ENCODE measurements at regions not wholly inside any gene's neighbourhood (a gene's known extent, or its start where the extent isn't known, plus 50 kb on each side); places are given as distances from the start of the nearest gene placed in this dataset.
"Not testable (repeated sequence)": the region's sequence is repeated elsewhere in the genome, so short reads cannot be mapped to it uniquely, and the experiment has no call there.

DNA sequence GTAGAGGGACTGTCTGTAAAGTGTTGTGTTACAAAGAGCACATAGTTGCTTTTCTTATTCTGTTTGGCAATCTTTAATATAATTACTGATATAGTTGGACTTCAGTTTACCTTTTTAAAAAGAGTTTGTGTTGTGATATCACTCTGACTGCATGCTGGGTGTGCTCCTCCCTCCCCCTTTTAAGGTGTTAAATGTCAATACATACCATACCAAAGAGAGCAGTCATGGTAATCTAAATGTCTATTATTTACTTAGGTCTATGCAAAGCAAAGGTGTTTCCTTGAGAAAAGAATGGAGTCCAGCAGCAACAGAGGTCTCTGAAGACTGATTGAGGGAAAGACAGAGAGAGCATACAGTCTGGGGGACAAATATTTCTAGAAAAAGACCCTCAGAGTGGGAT lies 275.1 kb upstream of the NRP1 start:
- Histone ChIP-seq H3K36me3 (no peaks in the 10 kb centered on the region), H3K27ac (no peak overlapping the region), H4K20me1 (no peaks in the 10 kb centered on the region), H3K9ac (no peak overlapping the region), H3K4me3 (no peak overlapping the region), H3K4me1 (no peaks in the 10 kb centered on the region), H3K27me3 (no peaks in the 10 kb centered on the region), H3K9me3 (peaks cover 13% of the 10 kb centered on the region), H3K4me2 (no peak overlapping the region)
- no peak for TF ChIP-seq Cebpa-rat (IDR thresholded peaks at IDR 0.05)

DNA sequence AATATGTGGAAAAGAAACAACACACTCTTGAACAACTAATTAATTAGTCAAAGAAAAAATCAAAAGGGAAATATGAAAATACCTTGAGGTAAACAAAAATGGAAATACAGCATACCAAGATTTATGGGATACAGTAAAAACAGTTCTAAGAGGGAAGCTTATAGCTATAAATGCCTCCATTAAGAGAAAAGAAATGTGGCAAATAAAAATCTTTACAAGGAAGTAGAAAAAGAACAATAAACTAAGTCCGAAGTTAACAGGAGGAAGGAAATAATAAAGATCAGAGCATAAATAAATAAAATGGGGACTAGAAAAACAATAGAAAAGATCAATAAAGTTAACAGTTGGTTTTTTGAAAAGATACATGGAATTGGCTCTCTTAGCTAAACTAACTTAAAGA lies 267.8 kb upstream of the NRP1 start:
- Histone ChIP-seq H4K20me1 (no peaks in the 10 kb centered on the region), H3K9ac (no peak overlapping the region), H3K4me1 (no peaks in the 10 kb centered on the region), H3K4me2 (no peak overlapping the region), H3K4me3 (no peak overlapping the region), H3K27me3 (no peaks in the 10 kb centered on the region), H3K9me3 (peaks cover 12% of the 10 kb centered on the region), H3K27ac (no peak overlapping the region), H3K36me3 (no peaks in the 10 kb centered on the region)
- TF ChIP-seq Cebpa-rat (IDR thresholded peaks at IDR 0.05): no peak

DNA sequence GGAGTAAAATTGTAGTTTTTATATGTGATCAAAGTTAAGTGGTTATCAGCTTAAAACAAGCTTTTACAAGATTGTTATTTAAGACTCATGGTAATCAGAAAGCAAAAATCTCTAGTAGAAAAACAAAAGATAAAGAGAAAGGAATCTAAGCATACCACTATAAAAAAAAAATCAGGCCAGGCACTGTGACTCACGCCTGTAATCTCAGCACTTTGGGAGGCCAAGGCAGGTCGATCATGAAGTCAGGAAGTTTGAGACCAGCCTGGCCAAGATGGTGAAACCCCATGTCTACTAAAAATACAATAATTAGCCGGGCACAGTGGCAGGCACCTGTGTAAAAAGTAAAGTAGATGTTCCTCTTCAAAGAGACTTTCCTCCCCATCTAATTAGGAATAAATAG lies 265.9 kb upstream of the NRP1 start:
- Histone ChIP-seq H3K27ac (no peak overlapping the region), H4K20me1 (no peaks in the 10 kb centered on the region), H3K4me3 (no peak overlapping the region), H3K9ac (no peak overlapping the region), H3K4me1 (no peaks in the 10 kb centered on the region), H3K27me3 (no peaks in the 10 kb centered on the region), H3K36me3 (no peaks in the 10 kb centered on the region), H3K4me2 (no peak overlapping the region), H3K9me3 (peaks cover 12% of the 10 kb centered on the region)
- no peak for TF ChIP-seq Cebpa-rat (IDR thresholded peaks at IDR 0.05)

DNA sequence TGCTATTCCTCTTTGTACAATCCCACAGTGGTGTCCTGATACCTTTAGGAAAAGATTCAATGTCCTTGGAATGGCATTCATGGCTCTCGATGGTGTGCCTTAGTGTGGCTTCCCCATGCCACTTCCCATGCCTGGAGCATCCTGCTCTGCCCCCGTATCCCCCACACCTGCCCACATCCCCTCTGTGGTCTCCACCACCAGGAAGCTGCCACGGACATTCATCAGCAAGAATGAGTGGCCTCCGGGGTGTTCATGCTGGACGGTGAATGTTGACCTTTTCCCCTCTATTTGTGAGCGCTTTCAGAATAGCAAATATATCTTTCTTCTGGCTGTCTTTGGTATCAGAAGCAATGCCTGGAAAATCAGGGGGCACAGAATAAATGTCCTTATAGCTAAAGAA lies 262.0 kb upstream of the NRP1 start:
- Histone ChIP-seq H3K9ac (no peak overlapping the region), H4K20me1 (no peaks in the 10 kb centered on the region), H3K9me3 (peaks cover 12% of the 10 kb centered on the region), H3K4me2 (no peak overlapping the region), H3K4me3 (no peak overlapping the region), H3K27me3 (no peaks in the 10 kb centered on the region), H3K27ac (no peak overlapping the region), H3K36me3 (no peaks in the 10 kb centered on the region), H3K4me1 (no peaks in the 10 kb centered on the region)
- no peak for TF ChIP-seq Cebpa-rat (IDR thresholded peaks at IDR 0.05)

DNA sequence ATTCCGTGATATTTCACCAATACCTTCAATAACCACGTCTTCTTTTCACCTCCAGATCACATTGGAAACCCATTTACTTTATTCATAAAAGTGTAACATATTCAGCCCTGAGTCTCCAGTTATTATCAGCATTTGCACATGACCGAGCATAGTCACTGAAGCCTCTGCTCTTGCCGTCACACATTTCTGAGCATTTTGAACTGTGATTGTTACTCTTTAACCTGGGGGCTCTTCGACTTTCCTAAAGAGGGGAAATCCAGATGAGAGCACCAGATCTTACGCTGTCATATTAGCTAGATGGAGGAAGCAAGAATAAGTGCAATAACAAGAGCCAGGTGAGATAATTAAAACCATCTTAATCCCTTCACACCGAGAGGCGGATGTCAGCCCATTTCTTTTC lies 260.0 kb upstream of the NRP1 start:
- Histone ChIP-seq H4K20me1 (no peaks in the 10 kb centered on the region), H3K9ac (no peak overlapping the region), H3K4me3 (no peak overlapping the region), H3K27me3 (no peaks in the 10 kb centered on the region), H3K4me1 (no peaks in the 10 kb centered on the region), H3K4me2 (no peak overlapping the region), H3K9me3 (peaks cover 9% of the 10 kb centered on the region), H3K27ac (no peak overlapping the region), H3K36me3 (no peaks in the 10 kb centered on the region)
- TF ChIP-seq Cebpa-rat (IDR thresholded peaks at IDR 0.05): no peak

DNA sequence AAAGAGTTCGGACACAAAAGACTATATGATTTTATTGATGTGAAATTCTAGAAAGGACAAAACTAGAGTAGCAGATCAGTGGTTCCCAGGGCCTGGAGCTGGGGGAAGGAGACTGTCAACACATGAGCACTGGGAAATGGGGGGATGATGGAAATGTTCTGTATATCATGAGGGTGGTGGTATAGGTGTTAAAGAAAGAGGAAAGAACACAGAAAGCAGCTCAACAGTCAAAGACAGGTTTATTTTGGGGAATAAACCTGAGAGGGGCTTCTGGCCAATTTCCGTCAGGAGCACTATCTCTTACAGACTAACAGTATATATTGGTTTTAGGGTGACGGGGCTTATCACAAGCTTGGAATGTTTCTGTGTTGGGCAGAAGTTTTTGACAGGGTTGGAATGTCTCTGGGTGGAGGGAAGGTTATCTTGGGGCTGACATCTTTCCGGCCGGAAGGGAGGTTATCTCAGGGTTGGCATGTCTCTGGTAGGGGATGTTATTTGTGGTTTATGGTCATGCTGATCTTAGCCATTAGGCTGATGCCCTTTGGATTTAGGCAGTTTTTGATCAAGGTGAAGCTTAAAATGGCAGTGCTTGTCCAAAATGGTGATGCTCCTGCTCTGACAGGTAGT lies 254.6 kb upstream of the NRP1 start:
- Histone ChIP-seq H3K36me3 (no peaks in the 10 kb centered on the region), H3K4me1 (no peaks in the 10 kb centered on the region), H3K9me3 (peaks cover 7% of the 10 kb centered on the region; the same call in 1 of the 2 replicates), H3K9ac (no peak overlapping the region), H3K4me2 (no peak overlapping the region), H4K20me1 (no peaks in the 10 kb centered on the region), H3K4me3 (no peak overlapping the region), H3K27ac (no peak overlapping the region), H3K27me3 (no peaks in the 10 kb centered on the region)
- no peak for TF ChIP-seq Cebpa-rat (IDR thresholded peaks at IDR 0.05)

- not testable (repeated sequence) for H3K9ac ChIP-seq, H3K4me1 ChIP-seq, H3K4me3 ChIP-seq, H3K27me3 ChIP-seq, H3K36me3 ChIP-seq, H3K27ac ChIP-seq, H4K20me1 ChIP-seq, H3K9me3 ChIP-seq, H3K4me2 ChIP-seq
Observed at GRCh38 chr10:33584596-33584995, 250.1 kb upstream of the NRP1 start.

- H3K4me1 ChIP-seq: no peaks in the 10 kb centered on the region
- no peak overlapping the region for H3K4me3 ChIP-seq
- H3K9me3 ChIP-seq: no peaks in the 10 kb centered on the region
- H3K4me2 ChIP-seq: no peak overlapping the region
- no peak overlapping the region for H3K27ac ChIP-seq
- no peaks in the 10 kb centered on the region for H3K36me3 ChIP-seq
- H4K20me1 ChIP-seq: no peaks in the 10 kb centered on the region
- no peak for TF ChIP-seq Cebpa-rat (IDR thresholded peaks at IDR 0.05)
- H3K27me3 ChIP-seq: no peaks in the 10 kb centered on the region
- H3K9ac ChIP-seq: no peak overlapping the region
Observed at GRCh38 chr10:33579996-33580395, 245.5 kb upstream of the NRP1 start.

DNA sequence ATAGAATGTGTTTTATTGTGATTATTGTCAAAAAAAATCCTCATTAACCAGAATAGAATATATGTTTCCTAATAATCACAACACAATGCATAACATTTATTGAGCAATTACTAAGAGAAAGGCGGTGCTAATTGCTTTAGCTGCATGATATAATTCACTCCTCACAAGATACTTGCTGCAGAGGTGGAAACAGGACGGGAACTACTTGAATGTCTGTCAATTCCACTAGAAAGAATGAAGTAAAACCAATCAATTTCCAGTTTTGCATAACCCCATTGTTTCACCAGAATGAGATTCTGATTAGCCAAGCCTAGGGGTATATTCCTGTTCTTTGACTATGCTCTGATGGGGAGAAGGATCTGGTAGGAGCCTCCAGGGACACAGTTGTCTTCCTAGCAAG lies 239.1 kb upstream of the NRP1 start:
- no peak overlapping the region for H3K4me2 ChIP-seq
- no peaks in the 10 kb centered on the region for H3K9me3 ChIP-seq
- no peak overlapping the region for H3K9ac ChIP-seq
- H3K36me3 ChIP-seq: no peaks in the 10 kb centered on the region
- no peaks in the 10 kb centered on the region for H3K4me1 ChIP-seq
- H4K20me1 ChIP-seq: no peaks in the 10 kb centered on the region
- no peak for TF ChIP-seq Cebpa-rat (IDR thresholded peaks at IDR 0.05)
- no peaks in the 10 kb centered on the region for H3K27me3 ChIP-seq
- no peak overlapping the region for H3K4me3 ChIP-seq
- no peak overlapping the region for H3K27ac ChIP-seq

GRCh38 chr10:33571616-33572015 lies 237.1 kb upstream of the NRP1 start:
- Histone ChIP-seq H3K27ac (no peak overlapping the region), H3K4me2 (no peak overlapping the region), H3K4me3 (no peak overlapping the region)

DNA sequence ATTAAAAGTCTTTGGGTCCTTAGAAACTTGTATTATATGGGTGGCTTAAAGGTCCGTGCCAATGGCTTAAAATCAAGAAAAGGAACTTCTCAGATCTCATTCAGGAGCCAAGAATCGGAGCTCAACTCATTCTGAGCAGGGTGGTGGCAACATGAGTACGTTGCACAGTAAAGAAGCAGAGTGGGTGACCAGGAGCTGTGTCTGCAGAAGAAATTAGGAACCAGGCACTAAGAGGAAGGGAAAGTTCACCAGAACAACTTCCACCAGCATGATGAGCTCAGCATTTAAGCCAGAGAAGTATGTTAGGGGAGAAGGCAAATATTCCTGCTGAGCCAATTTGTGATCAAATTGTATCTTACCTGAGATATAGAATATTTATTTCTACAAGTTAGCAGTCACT lies 236.0 kb upstream of the NRP1 start:
- Histone ChIP-seq H3K9me3 (no peaks in the 10 kb centered on the region), H3K4me1 (0 out of 2 replicates have a peak, but pooled peaks cover 4% of the 10 kb centered on the region), H3K36me3 (no peaks in the 10 kb centered on the region), H3K4me2 (no peak overlapping the region), H3K27ac (no peak overlapping the region), H3K9ac (no peak overlapping the region), H3K27me3 (no peaks in the 10 kb centered on the region), H3K4me3 (no peak overlapping the region), H4K20me1 (no peaks in the 10 kb centered on the region)
- no peak for TF ChIP-seq Cebpa-rat (IDR thresholded peaks at IDR 0.05)

More at GRCh38 chr10:33571616-33572015, 237.1 kb upstream of the NRP1 start:
- no peak for TF ChIP-seq Cebpa-rat (IDR thresholded peaks at IDR 0.05)
- H4K20me1 ChIP-seq: no peaks in the 10 kb centered on the region
- H3K9me3 ChIP-seq: no peaks in the 10 kb centered on the region
- H3K36me3 ChIP-seq: no peaks in the 10 kb centered on the region
- H3K4me1 ChIP-seq: 0 out of 2 replicates have a peak, but pooled peaks cover under 1% of the 10 kb centered on the region
- no peak overlapping the region for H3K9ac ChIP-seq
- no peaks in the 10 kb centered on the region for H3K27me3 ChIP-seq
